Left cardiac atrium (tissue), 4 donors: ENCODE measurements at regions not wholly inside any gene's neighbourhood (a gene's known extent, or its start where the extent isn't known, plus 50 kb on each side); places are given as distances from the start of the nearest gene placed in this dataset.
A peak's percentile ranks its signal among the peaks of the same experiment; 100 is the strongest.
"Not testable (repeated sequence)": the region's sequence is repeated elsewhere in the genome, so short reads cannot be mapped to it uniquely, and the experiment has no call there.

ENCODE experiments used
- ATAC-seq, 2 donors: fragments of 200-7000 bp; cut with Tn5 transposase; one replicate each; pipeline ENCODE4 v1.9.1; 2020; ENCODE audit warnings: mild to moderate bottlenecking in 2 of 2, moderate library complexity in 2 of 2
- DNase-seq: peaks from one replicate; pipeline ENCODE4 v3.0.0-alpha.2; 2020
- intact Hi-C, 2 donors: fragments of 100-400 bp; cut with DNase I; formaldehyde crosslinking; loops; one replicate each; pipeline versions ENCODE4 v1.14.1 to v1.15.1; 2022 to 2023
- donor health status: DM: no; HTN: yes; CAD: no.
- donor health status: DM: no; HTN: yes; CAD: no; lungs with severe emphysema.
- donor health status: DM: yes; HTN: yes; CAD: no.
- donor health status: Dilated cardiomyopathy.

GRCh38 chr7:42603496-42603895 lies 308.4 kb downstream of the C7orf25 start:
- intact Hi-C loops = no loop called here
- DNase-seq = no peak
- ATAC-seq = no peak

GRCh38 chr7:42597300-42597699 lies 314.6 kb downstream of the C7orf25 start:
- ATAC-seq = no peak
- no peak for DNase-seq
- intact Hi-C loops = no loop called here

- ATAC-seq = no peak
- intact Hi-C loops = no loop called here
- DNase-seq = no peak
Observed at GRCh38 chr7:42596737-42597136, 315.1 kb downstream of the C7orf25 start.

GRCh38 chr7:42593860-42594259 lies 318.0 kb downstream of the C7orf25 start:
- DNase-seq = no peak
- intact Hi-C loops = no loop called here
- no peak for ATAC-seq

GRCh38 chr7:42590771-42591310 lies 321.0 kb downstream of the C7orf25 start:
- ATAC-seq = no peak
- intact Hi-C loops = no loop called here
- no peak for DNase-seq

- intact Hi-C loops = no loop called here
- DNase-seq (no peak), ATAC-seq (no peak)
Observed at GRCh38 chr7:42588876-42589275, 323.0 kb downstream of the C7orf25 start.

GRCh38 chr7:42587806-42588205 lies 324.1 kb downstream of the C7orf25 start:
- no peak for DNase-seq
- intact Hi-C loops = no loop called here
- no peak for ATAC-seq

- DNase-seq (no peak), ATAC-seq (no peak)
- intact Hi-C loops = no loop called here
Observed at GRCh38 chr7:42580061-42580460, 331.8 kb downstream of the C7orf25 start.

GRCh38 chr7:42575171-42575570 lies 336.7 kb downstream of the C7orf25 start:
- intact Hi-C loops = no loop called here
- DNase-seq (no peak), ATAC-seq (no peak)

- DNase-seq (no peak), ATAC-seq (no peak)
- intact Hi-C loops = no loop called here
Observed at GRCh38 chr7:42574685-42575084, 337.2 kb downstream of the C7orf25 start.

- intact Hi-C loops = no loop called here
- ATAC-seq = peak in 1 of 2 donors; percentile 71
- DNase-seq = no peak
Observed at GRCh38 chr7:42573881-42574672, 337.1 kb upstream of the GLI3 start.

GRCh38 chr7:42572561-42572960 lies 335.6 kb upstream of the GLI3 start:
- DNase-seq (no peak), ATAC-seq (no peak)
- intact Hi-C loops = no loop called here

GRCh38 chr7:42572056-42572455 lies 335.0 kb upstream of the GLI3 start:
- no peak for DNase-seq
- no peak for ATAC-seq
- intact Hi-C loops = no loop called here

- intact Hi-C loops = no loop called here
- no peak for ATAC-seq
- DNase-seq = no peak
Observed at GRCh38 chr7:42570944-42571343, 333.9 kb upstream of the GLI3 start.

GRCh38 chr7:42567051-42567450 lies 330.0 kb upstream of the GLI3 start:
- DNase-seq = no peak
- ATAC-seq = no peak
- intact Hi-C loops = no loop called here

GRCh38 chr7:42561797-42562196 lies 324.8 kb upstream of the GLI3 start:
- intact Hi-C loops = no loop called here
- DNase-seq (no peak), ATAC-seq (no peak)

- intact Hi-C loops = no loop called here
- DNase-seq = no peak
- no peak for ATAC-seq
Observed at GRCh38 chr7:42560866-42561265, 323.9 kb upstream of the GLI3 start.

GRCh38 chr7:42554932-42555331 lies 317.9 kb upstream of the GLI3 start:
- intact Hi-C loops, DNase-seq, ATAC-seq: not testable (repeated sequence)

- intact Hi-C loops = no loop called here
- ATAC-seq = no peak
Observed at GRCh38 chr7:42552227-42552626, 315.2 kb upstream of the GLI3 start.

GRCh38 chr7:42550706-42551470 lies 313.9 kb upstream of the GLI3 start:
- ATAC-seq = no peak
- DNase-seq = no peak
- intact Hi-C loops = no loop called here

More at GRCh38 chr7:42552227-42552626, 315.2 kb upstream of the GLI3 start:
- no peak for DNase-seq
